MCF 10A (cell line): ENCODE measurements at regions not wholly inside any gene's neighbourhood (a gene's known extent, or its start where the extent isn't known, plus 50 kb on each side); places are given as distances from the start of the nearest gene placed in this dataset.

ENCODE experiments used
- BruUV-seq: library from RNA; stranded (reverse); fragments of 400-500 nt; replicated peaks from 2 replicates; lab custom pipeline; 2021; lab: Mats Ljungman, UMichigan
- CTCF ChIA-PET: fragments of 300-600 bp; sonication (Branson Sonifier 250); formaldehyde crosslinking; extraction: SDS; loops from one replicate; lab custom pipeline; 2021; ENCODE audit warnings: antibody characterized with exemption, inconsistent platforms; lab: Yijun Ruan, JAX
- POLR2A ChIA-PET: fragments of 300-600, 350-650 bp; sonication (Branson Sonifier 250); formaldehyde crosslinking; extraction: SDS; loops from one replicate; lab custom pipeline; 2020; ENCODE audit warnings: antibody characterized with exemption, inconsistent platforms; lab: Yijun Ruan, JAX
- DNase-seq: peaks from one replicate; pipeline ENCODE4 v3.0.0-alpha.2; 2018; ENCODE audit not compliant: unreplicated experiment
- H3K27ac Mint-ChIP-seq: one replicate; pipeline ENCODE4 v1.8.0; 2022; ENCODE audit warnings: mild to moderate bottlenecking, low read depth, mixed read lengths; ENCODE audit not compliant: unreplicated experiment
- H3K27me3 Mint-ChIP-seq: one replicate; pipeline ENCODE4 v1.8.0; 2022; ENCODE audit warnings: mixed read lengths; ENCODE audit not compliant: insufficient read depth, unreplicated experiment
- H3K36me3 Mint-ChIP-seq: one replicate; pipeline ENCODE4 v1.8.0; 2022; ENCODE audit warnings: mild to moderate bottlenecking, moderate library complexity, mixed read lengths; ENCODE audit not compliant: insufficient read depth, unreplicated experiment
- H3K4me1 Mint-ChIP-seq: one replicate; pipeline ENCODE4 v1.8.0; 2022; ENCODE audit warnings: mixed read lengths; ENCODE audit not compliant: insufficient read depth, unreplicated experiment
- H3K4me3 Mint-ChIP-seq: one replicate; pipeline ENCODE4 v1.8.0; 2022; ENCODE audit warnings: mild to moderate bottlenecking, moderate library complexity, mixed read lengths; ENCODE audit not compliant: unreplicated experiment
- H3K9me3 Mint-ChIP-seq: one replicate; pipeline ENCODE4 v1.8.0; 2022; ENCODE audit warnings: mixed read lengths; ENCODE audit not compliant: unreplicated experiment
- CTCF ChIP-seq: fragments of 200-600 bp; IDR thresholded peaks from one replicate; pipeline ENCODE4 v1.8.0; 2022; ENCODE audit warnings: antibody characterized with exemption, mild to moderate bottlenecking; ENCODE audit not compliant: unreplicated experiment
- intact Hi-C: fragments of 100-400 bp; cut with micrococcal nuclease; formaldehyde crosslinking; loops from 2 replicates; pipeline ENCODE4 v1.14.1; 2022

GRCh38 chr2:167756446-167756845 is 490.9 kb downstream of the STK39 start:
- DNase-seq, result no peak
- no peak overlapping the region for H3K4me3 Mint-ChIP-seq
- ChIA-PET CTCF (interaction anchor here (0.6 kb wide), 1 partner anchor 1689 kb away, joined by 3 read pairs; no protein-coding TSS in a partner anchor), POLR2A (no interaction called here)
- no peaks in the 10 kb centered on the region for H3K4me1 Mint-ChIP-seq
- TF ChIP-seq CTCF, result no peak
- peaks cover 6% of the 10 kb centered on the region for H3K9me3 Mint-ChIP-seq
- H3K36me3 Mint-ChIP-seq, result no peaks in the 10 kb centered on the region
- H3K27ac Mint-ChIP-seq, result no peak overlapping the region
- intact Hi-C loops, result no loop called here
- BruUV-seq, result no TSS peak
- H3K27me3 Mint-ChIP-seq, result peaks cover 11% of the 10 kb centered on the region

- no peak overlapping the region for H3K27ac Mint-ChIP-seq
- H3K4me1 Mint-ChIP-seq, result peaks cover 12% of the 10 kb centered on the region
- no peak overlapping the region for H3K4me3 Mint-ChIP-seq
- H3K36me3 Mint-ChIP-seq, result no peaks in the 10 kb centered on the region
- no peak for DNase-seq
- H3K9me3 Mint-ChIP-seq, result no peaks in the 10 kb centered on the region
- intact Hi-C loops, result no loop called here
- ChIA-PET POLR2A (interaction anchor here (0.6 kb wide), 1 partner anchor 668 kb away, joined by 3 read pairs; no protein-coding TSS in a partner anchor), CTCF (no interaction called here)
- BruUV-seq, result no TSS peak
- TF ChIP-seq CTCF, result no peak
- H3K27me3 Mint-ChIP-seq, result no peaks in the 10 kb centered on the region
These were observed 494.3 kb downstream of the STK39 start for GRCh38 chr2:167753142-167753541.

DNA sequence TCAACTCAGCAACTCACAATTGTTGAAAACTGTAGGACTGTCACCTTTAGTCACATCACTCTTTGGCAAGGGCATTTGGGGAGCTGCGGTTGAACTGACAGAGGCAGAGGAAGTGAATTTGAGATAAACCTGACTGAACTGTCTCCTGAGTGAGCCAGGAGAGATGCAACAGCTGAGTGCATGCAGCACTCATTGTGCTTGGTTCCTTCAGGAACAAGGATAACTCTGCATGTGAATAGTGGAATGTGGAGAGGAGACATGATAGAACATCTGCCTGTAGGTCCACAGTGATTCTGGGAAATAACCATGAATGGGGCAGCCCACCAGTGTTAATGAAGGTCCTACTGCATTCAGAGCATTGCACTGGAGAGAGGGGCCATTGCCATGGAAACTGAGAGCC is 494.7 kb downstream of the STK39 start:
- TF ChIP-seq CTCF, result no peak
- BruUV-seq, result no TSS peak
- Mint-ChIP-seq H3K27me3 (peaks cover under 1% of the 10 kb centered on the region), H3K4me3 (no peak overlapping the region), H3K4me1 (peaks cover 12% of the 10 kb centered on the region), H3K27ac (no peak overlapping the region), H3K9me3 (no peaks in the 10 kb centered on the region), H3K36me3 (no peaks in the 10 kb centered on the region)
- ChIA-PET POLR2A (no interaction called here), CTCF (no interaction called here)
- intact Hi-C loops, result no loop called here
- DNase-seq, result no peak

DNA sequence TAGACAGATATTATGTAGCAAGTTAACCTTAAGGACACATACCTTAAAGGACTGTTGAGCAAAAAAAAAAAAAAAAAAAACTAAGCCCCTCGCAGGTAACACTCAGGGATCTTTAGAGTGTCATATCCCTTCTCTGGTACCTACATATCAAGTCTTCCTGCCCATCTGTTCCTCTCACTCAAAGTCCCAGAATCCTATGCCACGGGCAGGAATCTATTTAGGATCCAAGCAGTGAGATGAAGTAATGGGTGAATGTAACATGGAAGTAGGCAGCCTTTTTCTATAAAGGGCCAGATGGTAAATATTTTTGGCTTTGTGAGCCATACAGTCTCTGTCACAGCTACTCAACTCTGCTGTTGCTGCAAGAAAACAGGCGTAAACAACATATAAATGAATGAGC is 496.7 kb downstream of the STK39 start:
- H3K27ac Mint-ChIP-seq, result no peak overlapping the region
- no peak for DNase-seq
- H3K36me3 Mint-ChIP-seq, result no peaks in the 10 kb centered on the region
- no peak for TF ChIP-seq CTCF
- peaks cover 12% of the 10 kb centered on the region for H3K4me1 Mint-ChIP-seq
- H3K4me3 Mint-ChIP-seq, result no peak overlapping the region
- no TSS peak for BruUV-seq
- intact Hi-C loops, result no loop called here
- no peaks in the 10 kb centered on the region for H3K9me3 Mint-ChIP-seq
- POLR2A ChIA-PET, result no interaction called here
- CTCF ChIA-PET, result no interaction called here
- H3K27me3 Mint-ChIP-seq, result peaks cover 20% of the 10 kb centered on the region
